Thyroid gland (tissue), 4 donors: ENCODE measurements at regions not wholly inside any gene's neighbourhood (a gene's known extent, or its start where the extent isn't known, plus 50 kb on each side); places are given as distances from the start of the nearest gene placed in this dataset.

ENCODE experiments used
- CTCF ChIP-seq, 6 experiments: fragments of 200-600 bp in 3 of 6; fragments of 450-650 bp in 3 of 6; sonication (generic) in 3 of 6; IDR thresholded peaks; one replicate each; pipeline ENCODE4 v1.5.1; 2016 to 2019; ENCODE audit warnings: antibody characterized with exemption in 6 of 6, mild to moderate bottlenecking in 2 of 6, inconsistent platforms in 1 of 6, moderate library complexity in 1 of 6
- POLR2A ChIP-seq, 2 donors: fragments of 450-650 bp; IDR thresholded peaks; one replicate each; pipeline ENCODE4 v1.6.1; 2017; ENCODE audit warnings: antibody characterized with exemption in 2 of 2, mild to moderate bottlenecking in 2 of 2, moderate library complexity in 1 of 2

GRCh38 chr7:112649560-112649959, 140.6 kb downstream of the TMEM168 start:
- TF ChIP-seq CTCF (IDR thresholded peaks at IDR 0.05) = no peak
- TF ChIP-seq POLR2A (IDR thresholded peaks at IDR 0.05) = no peak
